Glomerular endothelial cell (primary cell): ENCODE measurements at regions not wholly inside any gene's neighbourhood (a gene's known extent, or its start where the extent isn't known, plus 50 kb on each side); places are given as distances from the start of the nearest gene placed in this dataset.
"Not testable (repeated sequence)": the region's sequence is repeated elsewhere in the genome, so short reads cannot be mapped to it uniquely, and the experiment has no call there.

ENCODE experiments used
- DNase-seq: peaks from one replicate; pipeline ENCODE4 v3.0.0-alpha.2; 2011; ENCODE audit warnings: low read depth, low spot score; ENCODE audit errors: extremely low read depth

GRCh38 chr6:16909658-16910360, 148.5 kb upstream of the ATXN1 start:
- no peak for DNase-seq

GRCh38 chr6:16907991-16908390, 146.7 kb upstream of the ATXN1 start:
- DNase-seq = no peak

- DNase-seq = no peak
These were observed 143.7 kb upstream of the ATXN1 start for GRCh38 chr6:16904957-16905356.

GRCh38 chr6:16903470-16903869, 142.2 kb upstream of the ATXN1 start:
- no peak for DNase-seq

- DNase-seq = no peak
These were observed 141.2 kb upstream of the ATXN1 start for GRCh38 chr6:16902502-16902901.

- DNase-seq = no peak
These were observed 140.5 kb upstream of the ATXN1 start for GRCh38 chr6:16901782-16902181.

GRCh38 chr6:16901306-16901705, 140.0 kb upstream of the ATXN1 start:
- DNase-seq = no peak

GRCh38 chr6:16898640-16899396, 137.6 kb upstream of the ATXN1 start:
- DNase-seq = no peak

GRCh38 chr6:16897669-16898068, 136.4 kb upstream of the ATXN1 start:
- DNase-seq = no peak

- DNase-seq = no peak
These were observed 133.0 kb upstream of the ATXN1 start for GRCh38 chr6:16894301-16894700.

- DNase-seq = not testable (repeated sequence)
These were observed 129.8 kb upstream of the ATXN1 start for GRCh38 chr6:16891110-16891509.

GRCh38 chr6:16885411-16886160, 124.3 kb upstream of the ATXN1 start:
- DNase-seq = no peak

- no peak for DNase-seq
These were observed 123.3 kb upstream of the ATXN1 start for GRCh38 chr6:16884526-16884925.

GRCh38 chr6:16883414-16883813, 122.2 kb upstream of the ATXN1 start:
- DNase-seq = no peak

- DNase-seq = no peak
These were observed 121.0 kb upstream of the ATXN1 start for GRCh38 chr6:16882230-16882629.

- DNase-seq = not testable (repeated sequence)
These were observed 115.6 kb upstream of the ATXN1 start for GRCh38 chr6:16876852-16877251.

GRCh38 chr6:16876201-16876600, 114.9 kb upstream of the ATXN1 start:
- no peak for DNase-seq

GRCh38 chr6:16873698-16874097, 112.4 kb upstream of the ATXN1 start:
- no peak for DNase-seq

- no peak for DNase-seq
These were observed 111.4 kb upstream of the ATXN1 start for GRCh38 chr6:16872543-16873235.

- DNase-seq = no peak
These were observed 109.8 kb upstream of the ATXN1 start for GRCh38 chr6:16871047-16871446.

GRCh38 chr6:16868968-16869367, 107.7 kb upstream of the ATXN1 start:
- no peak for DNase-seq
